ENCODE measurements at regions not wholly inside any gene's neighbourhood (a gene's known extent, or its start where the extent isn't known, plus 50 kb on each side); places are given as distances from the start of the nearest gene placed in this dataset.

- no peak for TF ChIP-seq CTCF (conservative IDR thresholded peaks at IDR 0.05; ENCODE audit: low read length)
- no peak for TF ChIP-seq EZH2phosphoT487 (IDR thresholded peaks at IDR 0.05; ENCODE audit: borderline replicate concordance, low read depth, low read length)
These were observed 57.3 kb upstream of the TES start for GRCh38 chr7:116153050-116153449.

Data from OCI-LY7 (cell line).